ENCODE measurements at regions not wholly inside any gene's neighbourhood (a gene's known extent, or its start where the extent isn't known, plus 50 kb on each side); places are given as distances from the start of the nearest gene placed in this dataset.
A peak's percentile ranks its signal among the peaks of the same experiment; 100 is the strongest.

GRCh38 chr13:73578251-73578875 is 519.6 kb downstream of the KLF5 start:
- H3K9me3 Mint-ChIP-seq (ENCODE audit: unreplicated experiment): no peaks in the 10 kb centered on the region
- Histone ChIP-seq H3K4me1 (ENCODE audit: insufficient read depth, low read length) (no peaks in the 10 kb centered on the region), H3K9ac (ENCODE audit: low read length) (no peak overlapping the region), H3K79me2 (ENCODE audit: insufficient read depth, low read length) (no peaks in the 10 kb centered on the region), H3K9me3 (ENCODE audit: insufficient read depth, low read depth, low read length) (no peaks in the 10 kb centered on the region), H3K36me3 (ENCODE audit: insufficient read depth, low read length) (no peaks in the 10 kb centered on the region), H3K4me2 (ENCODE audit: low read length) (no peak overlapping the region), H3K27ac (ENCODE audit: low read depth, low read length) (no peak overlapping the region), H3K4me3 (ENCODE audit: insufficient read depth, low read depth, low read length) (no peak overlapping the region), H4K20me1 (ENCODE audit: insufficient read depth, low read length) (no peaks in the 10 kb centered on the region), H2AFZ (ENCODE audit: low read depth, low read length) (no peak overlapping the region), H3K27me3 (ENCODE audit: insufficient read depth, low read length) (no peaks in the 10 kb centered on the region)
- H3K27ac Mint-ChIP-seq (ENCODE audit: unreplicated experiment): no peak overlapping the region
- H3K4me3 Mint-ChIP-seq (ENCODE audit: unreplicated experiment): no peak overlapping the region
- H3K4me1 Mint-ChIP-seq (ENCODE audit: low read depth, unreplicated experiment): no peaks in the 10 kb centered on the region
- FAIRE-seq (no peak), DNase-seq (ENCODE audit: low read depth) (peak; percentile 6)
- H3K27me3 Mint-ChIP-seq (ENCODE audit: low read depth, unreplicated experiment): no peaks in the 10 kb centered on the region
- TF ChIP-seq CTCF (IDR thresholded peaks at IDR 0.05; ENCODE audit: insufficient read depth, low read depth, low read length): no peak
- no peak for TF ChIP-seq EZH2 (IDR thresholded peaks at IDR 0.05; ENCODE audit: insufficient read depth, low read length)
- no peaks in the 10 kb centered on the region for H3K36me3 Mint-ChIP-seq (ENCODE audit: low read depth, unreplicated experiment)

GRCh38 chr13:73576291-73576690 is 517.5 kb downstream of the KLF5 start:
- no peak for TF ChIP-seq CTCF (IDR thresholded peaks at IDR 0.05; ENCODE audit: insufficient read depth, low read depth, low read length)
- TF ChIP-seq EZH2 (IDR thresholded peaks at IDR 0.05; ENCODE audit: insufficient read depth, low read length): no peak
- Mint-ChIP-seq H3K36me3 (ENCODE audit: low read depth, unreplicated experiment) (no peaks in the 10 kb centered on the region), H3K9me3 (ENCODE audit: unreplicated experiment) (no peaks in the 10 kb centered on the region), H3K4me1 (ENCODE audit: low read depth, unreplicated experiment) (no peaks in the 10 kb centered on the region), H3K4me3 (ENCODE audit: unreplicated experiment) (no peak overlapping the region), H3K27me3 (ENCODE audit: low read depth, unreplicated experiment) (no peaks in the 10 kb centered on the region), H3K27ac (ENCODE audit: unreplicated experiment) (no peak overlapping the region)
- no peaks in the 10 kb centered on the region for H4K20me1 ChIP-seq (ENCODE audit: insufficient read depth, low read length)
- no peak for DNase-seq (ENCODE audit: low read depth)
- no peaks in the 10 kb centered on the region for H3K4me1 ChIP-seq (ENCODE audit: insufficient read depth, low read length)
- no peak for FAIRE-seq
- no peak overlapping the region for H3K9ac ChIP-seq (ENCODE audit: low read length)
- H3K4me2 ChIP-seq (ENCODE audit: low read length): no peak overlapping the region
- no peaks in the 10 kb centered on the region for H3K79me2 ChIP-seq (ENCODE audit: insufficient read depth, low read length)
- no peak overlapping the region for H3K27ac ChIP-seq (ENCODE audit: low read depth, low read length)
- H2AFZ ChIP-seq (ENCODE audit: low read depth, low read length): no peak overlapping the region
- no peaks in the 10 kb centered on the region for H3K9me3 ChIP-seq (ENCODE audit: insufficient read depth, low read depth, low read length)
- H3K27me3 ChIP-seq (ENCODE audit: insufficient read depth, low read length): no peaks in the 10 kb centered on the region
- H3K36me3 ChIP-seq (ENCODE audit: insufficient read depth, low read length): no peaks in the 10 kb centered on the region
- no peak overlapping the region for H3K4me3 ChIP-seq (ENCODE audit: insufficient read depth, low read depth, low read length)

DNA sequence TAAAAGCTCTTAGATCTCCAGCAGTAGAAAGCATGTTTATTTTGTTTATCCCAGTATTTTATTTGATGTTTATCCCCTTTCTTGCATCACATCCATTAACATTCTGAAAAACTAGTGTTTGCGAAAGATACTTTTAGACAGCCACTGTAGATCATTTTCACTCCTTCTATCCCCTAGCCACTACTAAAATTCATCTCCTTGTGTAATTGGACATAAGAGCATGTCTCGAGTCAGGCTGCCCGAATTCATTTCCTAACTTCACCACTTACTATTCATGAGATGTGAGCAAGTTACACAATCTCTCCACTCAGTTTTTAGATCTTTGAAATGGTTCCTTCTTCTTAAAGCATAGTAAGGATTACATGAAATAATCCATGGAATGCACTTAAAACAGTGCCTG is 514.0 kb downstream of the KLF5 start:
- H3K27ac Mint-ChIP-seq (ENCODE audit: unreplicated experiment): no peak overlapping the region
- H3K36me3 Mint-ChIP-seq (ENCODE audit: low read depth, unreplicated experiment): no peaks in the 10 kb centered on the region
- no peaks in the 10 kb centered on the region for H3K4me1 ChIP-seq (ENCODE audit: insufficient read depth, low read length)
- H3K4me2 ChIP-seq (ENCODE audit: low read length): no peak overlapping the region
- H3K9me3 Mint-ChIP-seq (ENCODE audit: unreplicated experiment): no peaks in the 10 kb centered on the region
- no peaks in the 10 kb centered on the region for H3K9me3 ChIP-seq (ENCODE audit: insufficient read depth, low read depth, low read length)
- no peak overlapping the region for H3K4me3 ChIP-seq (ENCODE audit: insufficient read depth, low read depth, low read length)
- no peak overlapping the region for H3K4me3 Mint-ChIP-seq (ENCODE audit: unreplicated experiment)
- no peaks in the 10 kb centered on the region for H3K27me3 ChIP-seq (ENCODE audit: insufficient read depth, low read length)
- FAIRE-seq (no peak), DNase-seq (ENCODE audit: low read depth) (no peak)
- H3K36me3 ChIP-seq (ENCODE audit: insufficient read depth, low read length): no peaks in the 10 kb centered on the region
- no peak overlapping the region for H3K9ac ChIP-seq (ENCODE audit: low read length)
- H3K27ac ChIP-seq (ENCODE audit: low read depth, low read length): no peak overlapping the region
- no peaks in the 10 kb centered on the region for H3K4me1 Mint-ChIP-seq (ENCODE audit: low read depth, unreplicated experiment)
- H3K79me2 ChIP-seq (ENCODE audit: insufficient read depth, low read length): no peaks in the 10 kb centered on the region
- H4K20me1 ChIP-seq (ENCODE audit: insufficient read depth, low read length): no peaks in the 10 kb centered on the region
- no peak overlapping the region for H2AFZ ChIP-seq (ENCODE audit: low read depth, low read length)
- H3K27me3 Mint-ChIP-seq (ENCODE audit: low read depth, unreplicated experiment): no peaks in the 10 kb centered on the region
- TF ChIP-seq EZH2 (IDR thresholded peaks at IDR 0.05; ENCODE audit: insufficient read depth, low read length): no peak
- no peak for TF ChIP-seq CTCF (IDR thresholded peaks at IDR 0.05; ENCODE audit: insufficient read depth, low read depth, low read length)
